ENCODE measurements at regions not wholly inside any gene's neighbourhood (a gene's known extent, or its start where the extent isn't known, plus 50 kb on each side); places are given as distances from the start of the nearest gene placed in this dataset.
"Not testable (repeated sequence)": the region's sequence is repeated elsewhere in the genome, so short reads cannot be mapped to it uniquely, and the experiment has no call there.

DNA sequence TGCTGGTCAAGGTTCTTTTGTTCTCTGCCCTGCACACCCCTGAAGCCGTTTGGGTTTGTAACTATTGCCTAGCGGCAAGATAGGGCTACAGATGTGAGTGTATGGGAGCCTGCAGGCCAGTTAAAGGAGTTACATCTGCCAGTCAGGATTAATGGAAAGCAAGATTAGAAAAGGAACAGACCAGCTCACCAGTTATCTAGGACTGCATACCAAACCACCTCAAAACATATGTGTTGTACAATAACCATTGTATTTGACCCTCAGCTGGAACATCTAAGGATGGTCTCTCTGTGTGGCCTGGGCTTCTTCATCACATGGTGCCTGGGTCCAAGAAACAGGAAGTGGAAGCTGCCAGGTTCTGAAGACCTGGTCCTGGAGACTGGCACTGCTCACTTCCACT is 52.5 kb upstream of the FBXO28 start:
- DNase-seq (ENCODE audit: low spot score): no peak

DNA sequence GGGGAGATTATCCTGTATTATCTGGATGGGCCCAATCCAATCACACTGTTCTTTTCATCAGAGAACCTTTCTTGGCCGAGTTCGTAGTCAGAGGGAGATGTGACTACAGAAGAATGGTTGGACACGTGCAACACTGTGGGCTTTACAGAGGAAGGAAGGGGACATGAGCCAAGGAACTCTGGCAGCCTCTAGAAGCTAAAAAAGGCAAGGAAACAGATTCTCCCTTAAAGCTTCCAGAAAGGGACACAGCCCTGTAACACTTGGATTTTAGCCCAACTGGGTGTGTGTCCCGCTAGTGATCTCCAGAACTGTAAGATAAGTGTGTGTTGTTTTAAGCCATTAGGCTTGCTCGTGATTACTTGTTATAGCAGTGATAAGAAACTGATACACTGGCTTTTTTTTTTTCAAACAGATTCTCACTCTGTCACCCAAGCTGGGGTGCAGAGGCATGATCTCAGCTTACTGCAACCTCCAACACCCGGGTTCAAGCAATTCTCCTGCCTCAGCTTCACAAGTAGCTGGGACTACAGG is 53.9 kb upstream of the FBXO28 start:
- no peak for DNase-seq (ENCODE audit: low spot score)

DNA sequence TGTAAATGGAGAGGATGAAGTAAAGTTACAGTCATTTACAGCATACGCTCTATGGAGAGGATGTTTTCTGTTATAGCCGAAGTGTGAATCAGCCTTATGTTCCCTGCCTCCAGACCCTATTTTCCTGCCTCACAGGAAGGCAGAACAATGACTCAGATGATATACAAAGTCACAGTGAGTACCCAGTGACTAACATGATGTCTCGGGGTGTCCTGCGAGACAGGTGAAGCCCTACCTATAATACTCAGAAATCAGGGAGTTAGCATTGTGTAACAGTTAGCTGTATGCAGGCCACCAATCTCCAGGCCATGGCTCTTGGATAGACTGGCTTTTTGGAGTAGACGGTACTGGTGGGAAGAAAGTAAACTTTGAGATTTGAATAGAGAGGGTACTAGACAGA is 55.6 kb upstream of the FBXO28 start:
- no peak for DNase-seq (ENCODE audit: low spot score)

DNA sequence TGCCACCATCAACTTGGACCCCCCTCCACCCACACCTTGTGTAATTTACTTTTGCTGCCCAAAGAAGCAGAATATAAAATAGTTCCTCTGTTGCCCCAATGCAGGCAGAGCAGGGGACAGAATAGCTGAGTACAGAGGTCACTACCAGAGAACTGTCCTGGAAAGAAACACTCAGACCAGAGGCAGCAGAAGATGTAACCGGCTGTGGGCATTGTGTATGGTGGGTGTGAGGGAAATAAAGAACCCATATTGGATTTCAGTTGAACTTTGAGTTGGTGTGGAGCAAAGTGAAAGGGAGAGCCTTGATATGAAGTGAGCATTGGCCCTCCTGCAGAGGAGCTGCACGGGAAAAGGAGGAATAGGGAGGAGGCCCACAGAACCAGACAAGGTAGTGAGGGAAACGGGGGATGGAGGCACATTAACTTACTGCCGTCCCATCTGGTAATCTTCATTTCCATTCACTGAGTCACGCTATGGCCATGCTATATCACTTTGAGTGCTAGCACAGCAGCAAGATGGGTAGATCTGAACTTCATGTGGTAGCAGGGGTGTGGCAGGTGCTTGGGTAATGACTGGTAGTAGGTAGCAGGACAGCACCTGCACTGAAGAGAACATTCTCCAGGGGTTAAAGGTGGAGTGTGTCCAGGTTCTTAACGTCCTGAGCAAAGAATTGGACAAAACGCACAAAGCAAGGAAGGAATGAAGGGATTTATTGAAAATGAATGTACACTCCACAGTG is 56.3 kb upstream of the FBXO28 start:
- no peak for DNase-seq (ENCODE audit: low spot score)

DNA sequence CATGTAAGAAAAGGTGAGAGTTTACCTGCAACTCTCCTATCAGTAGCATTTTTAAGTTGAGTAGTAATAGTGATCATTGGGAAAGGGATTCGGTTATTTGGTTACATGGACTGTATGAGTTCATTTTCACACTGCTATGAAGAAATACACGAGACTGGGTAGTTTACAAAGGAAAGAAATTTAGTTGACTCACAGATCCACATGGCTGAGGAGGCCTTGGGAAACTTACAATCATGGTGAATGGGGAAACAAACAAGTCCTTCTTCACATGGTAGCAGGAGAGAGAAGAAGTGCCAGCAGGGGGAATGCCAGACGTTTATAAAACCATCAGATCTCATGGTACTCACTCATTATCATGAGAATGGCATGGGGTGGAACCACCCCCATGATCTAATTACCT is 59.3 kb upstream of the FBXO28 start:
- DNase-seq (ENCODE audit: low spot score): no peak

DNA sequence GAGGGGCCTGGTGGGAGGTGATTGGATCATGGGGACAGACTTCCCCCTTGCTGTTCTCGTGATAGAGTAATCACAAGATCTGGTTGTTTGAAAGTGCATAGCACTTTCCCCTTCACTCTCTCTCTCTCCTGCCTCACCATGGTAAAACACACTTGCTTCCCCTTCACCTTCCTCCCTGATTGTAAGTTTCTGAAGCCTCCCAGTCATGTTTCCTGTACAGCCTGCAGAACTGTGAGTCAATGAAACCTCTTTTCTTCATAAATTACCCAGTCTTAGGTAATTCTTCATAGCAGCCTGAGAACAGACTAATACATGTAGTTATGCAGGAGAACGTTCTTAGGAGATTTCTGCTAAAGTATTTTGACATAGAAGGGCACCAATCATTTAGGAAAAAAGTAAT is 59.9 kb upstream of the FBXO28 start:
- DNase-seq (ENCODE audit: low spot score): no peak

DNA sequence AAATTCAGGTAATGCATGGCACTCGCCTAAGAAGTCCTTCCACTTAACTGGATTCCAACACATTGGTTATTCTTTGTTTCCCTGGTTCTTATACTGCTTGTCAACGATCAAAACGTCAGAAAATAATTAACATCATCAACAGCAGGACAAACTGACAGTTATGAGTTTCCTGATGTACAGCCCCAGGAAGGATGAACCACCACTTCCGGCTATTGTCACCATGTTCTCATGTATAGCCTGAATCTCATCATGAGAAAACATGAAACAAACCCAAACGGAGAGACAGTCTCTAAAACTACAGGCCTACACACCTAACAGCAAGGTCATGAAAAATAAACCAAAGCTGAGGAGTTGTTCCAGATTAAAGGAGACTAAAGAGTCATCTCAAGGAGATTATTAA is 60.5 kb upstream of the FBXO28 start:
- no peak for DNase-seq (ENCODE audit: low spot score)

DNA sequence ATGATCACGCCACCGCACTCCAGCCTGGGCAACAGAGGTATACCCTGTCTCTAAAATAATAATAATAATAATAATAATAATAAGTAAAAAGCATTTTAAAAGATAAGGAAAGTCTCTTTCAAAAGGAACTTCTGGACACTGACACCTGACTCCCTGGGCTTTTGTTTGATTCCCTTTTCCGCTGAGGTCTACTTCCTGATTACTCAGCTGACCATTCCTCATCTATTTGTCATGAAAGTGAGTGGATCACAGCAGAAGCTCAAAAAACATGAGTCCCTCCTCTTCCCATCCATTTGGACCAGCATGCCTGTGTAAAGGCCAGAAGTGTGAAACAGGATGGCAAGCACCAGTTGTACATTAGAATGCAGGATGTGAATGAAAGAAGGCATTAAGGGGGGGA is 61.1 kb upstream of the FBXO28 start:
- no peak for DNase-seq (ENCODE audit: low spot score)

DNA sequence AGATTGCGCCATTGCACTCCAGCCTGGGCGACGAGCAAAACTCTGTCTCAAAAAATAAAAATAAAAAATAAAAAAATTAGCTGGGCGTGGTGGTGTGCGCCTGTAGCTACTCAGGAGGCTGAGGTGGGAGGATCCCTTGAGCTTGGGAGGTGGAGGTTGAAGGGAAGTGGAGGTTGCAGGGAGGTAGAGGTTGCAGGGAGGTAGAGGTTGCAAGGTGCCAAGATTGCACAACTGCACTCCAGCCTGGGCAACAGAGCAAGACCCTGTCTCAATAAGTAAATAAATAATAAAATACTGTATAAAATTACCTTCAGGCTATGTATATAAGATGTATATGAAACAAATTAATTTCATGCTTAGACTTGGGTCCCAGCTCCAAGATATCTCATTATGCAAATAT is 62.1 kb upstream of the FBXO28 start:
- DNase-seq (ENCODE audit: low spot score): not testable (repeated sequence)

DNA sequence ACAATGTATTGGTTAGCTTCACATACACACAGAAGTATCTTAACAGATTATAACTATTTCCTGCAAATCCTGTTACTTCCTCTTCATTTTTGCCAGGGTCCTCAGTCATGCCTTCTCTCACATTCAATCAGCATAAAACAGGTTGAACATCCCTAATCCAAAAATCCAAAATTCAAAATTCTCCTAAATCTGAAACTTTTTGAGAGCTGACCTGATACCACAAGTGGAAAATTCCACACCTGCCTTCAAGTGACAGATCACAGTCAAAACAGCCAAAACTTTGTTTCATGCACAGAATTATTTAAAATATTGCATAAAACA is 62.9 kb upstream of the FBXO28 start:
- no peak for DNase-seq (ENCODE audit: low spot score)

DNA sequence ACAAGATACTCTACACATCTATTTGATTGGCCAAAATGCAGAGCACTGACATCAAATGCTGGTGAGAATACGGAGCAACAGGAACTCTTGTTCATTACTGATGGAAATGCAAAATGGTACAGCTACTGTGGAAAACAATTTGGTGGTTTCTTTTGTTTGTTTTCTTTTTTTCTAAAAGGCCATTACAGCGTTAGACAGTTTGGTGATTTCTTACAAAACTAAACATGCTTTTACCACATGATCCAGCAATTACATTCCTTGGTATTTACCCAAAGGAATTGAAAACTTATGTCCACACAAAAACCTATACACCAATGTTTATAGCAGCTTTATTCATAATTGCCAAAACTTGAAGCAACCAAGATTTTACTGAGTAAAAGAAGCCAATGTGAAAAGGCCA is 66.4 kb upstream of the FBXO28 start:
- peak; percentile 56 for DNase-seq (ENCODE audit: low spot score)

DNA sequence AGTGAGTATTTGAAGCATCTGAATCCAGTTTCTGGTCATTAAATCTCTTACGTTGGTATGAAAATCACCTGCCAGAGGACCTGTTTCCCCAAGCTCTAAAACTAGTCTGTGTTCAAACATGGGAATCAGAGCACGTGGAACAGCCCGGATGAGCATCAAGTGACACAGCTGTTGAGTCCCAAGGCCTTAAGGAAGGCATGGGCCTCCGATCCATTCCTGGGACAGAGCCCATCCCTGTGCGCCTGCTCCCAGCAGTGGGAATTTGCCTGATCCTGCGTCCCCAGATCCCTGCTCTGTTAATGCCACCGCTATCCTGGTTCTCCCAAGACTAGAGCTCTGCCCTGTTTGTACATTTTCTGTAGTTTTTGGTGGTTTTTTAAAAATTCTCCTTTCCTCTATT is 68.4 kb upstream of the FBXO28 start:
- no peak for DNase-seq (ENCODE audit: low spot score)

DNA sequence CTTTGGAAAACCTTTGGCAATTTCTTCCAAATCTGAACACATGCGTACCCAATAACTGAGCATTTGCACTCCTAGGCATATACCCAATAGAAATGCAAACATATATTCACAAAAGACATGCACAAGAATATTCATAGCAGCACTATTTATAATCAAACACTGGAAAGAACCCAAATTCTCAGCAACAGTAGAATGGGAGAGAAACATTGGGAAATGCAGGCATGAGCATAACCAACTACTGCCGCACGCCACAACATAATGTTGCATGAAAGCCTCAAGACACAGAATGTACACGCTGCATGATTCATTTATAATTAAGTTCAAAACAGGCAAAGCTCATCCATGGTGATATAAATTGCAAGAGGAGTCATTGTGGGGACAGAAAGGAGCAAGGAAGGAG is 69.5 kb upstream of the FBXO28 start:
- no peak for DNase-seq (ENCODE audit: low spot score)

DNA sequence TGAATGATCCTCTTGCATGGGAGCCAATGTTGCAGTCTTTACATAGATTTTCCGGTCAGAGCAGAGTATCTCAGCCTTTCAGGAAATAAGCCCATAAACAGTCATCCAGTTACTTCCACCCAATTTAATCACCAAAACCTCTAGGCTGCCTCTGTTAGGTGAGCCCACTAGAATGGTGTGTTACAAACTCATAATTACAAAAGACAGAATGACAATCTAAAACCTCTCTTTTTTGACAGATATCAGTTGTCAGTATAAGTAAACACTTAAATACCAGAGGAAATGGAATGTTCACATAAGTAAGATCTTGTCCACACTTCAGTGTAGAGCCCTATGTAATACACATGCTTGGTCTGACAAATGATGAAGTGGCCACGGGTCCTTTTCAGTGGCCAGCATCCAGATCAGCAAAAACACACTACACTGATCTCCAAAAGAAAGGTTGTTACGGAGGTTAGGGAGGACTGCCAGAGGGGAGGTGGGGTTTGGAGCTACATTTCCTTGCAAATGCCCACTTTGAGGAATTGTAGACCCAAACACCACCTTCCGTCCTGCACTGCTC is 71.3 kb upstream of the FBXO28 start:
- DNase-seq (ENCODE audit: low spot score): no peak

DNA sequence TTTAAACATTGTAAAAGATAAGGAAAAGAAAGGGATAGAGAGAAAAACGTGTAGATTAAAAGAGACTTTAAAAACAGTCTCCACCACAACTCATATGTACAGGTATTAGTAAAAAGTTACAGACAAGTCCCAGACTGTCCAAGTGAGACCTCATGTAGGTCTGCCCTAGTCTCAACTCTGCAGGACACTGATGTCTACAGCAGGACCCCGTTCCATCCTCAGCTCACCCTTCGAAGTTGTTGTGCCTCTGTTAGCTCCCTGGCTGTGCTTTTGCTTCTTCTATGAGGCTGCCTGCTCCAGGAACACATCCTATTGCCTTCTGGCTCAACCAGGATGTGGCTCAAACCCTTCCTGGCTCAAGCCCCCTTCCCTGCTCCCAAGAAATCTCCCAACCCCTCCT is 72.9 kb upstream of the FBXO28 start:
- DNase-seq (ENCODE audit: low spot score): no peak

DNA sequence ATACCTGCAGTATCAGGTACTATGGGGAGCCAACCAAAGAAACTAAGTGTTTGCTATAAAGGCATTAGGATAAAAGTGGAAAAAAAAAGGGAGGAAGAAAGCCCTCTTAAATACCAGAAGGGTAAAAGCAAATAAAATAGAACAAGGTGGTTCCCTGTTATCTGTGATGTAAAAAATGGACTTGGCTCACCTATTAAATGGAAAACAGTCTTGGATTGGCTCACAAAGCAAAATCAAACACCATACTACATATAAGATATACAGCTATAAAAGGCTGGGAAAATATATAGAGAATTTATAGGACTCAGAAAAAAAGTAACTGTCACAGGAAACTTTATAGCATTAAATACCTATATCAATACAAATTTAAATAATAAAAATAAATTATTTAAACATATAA is 73.5 kb upstream of the FBXO28 start:
- not testable (repeated sequence) for DNase-seq (ENCODE audit: low spot score)

DNA sequence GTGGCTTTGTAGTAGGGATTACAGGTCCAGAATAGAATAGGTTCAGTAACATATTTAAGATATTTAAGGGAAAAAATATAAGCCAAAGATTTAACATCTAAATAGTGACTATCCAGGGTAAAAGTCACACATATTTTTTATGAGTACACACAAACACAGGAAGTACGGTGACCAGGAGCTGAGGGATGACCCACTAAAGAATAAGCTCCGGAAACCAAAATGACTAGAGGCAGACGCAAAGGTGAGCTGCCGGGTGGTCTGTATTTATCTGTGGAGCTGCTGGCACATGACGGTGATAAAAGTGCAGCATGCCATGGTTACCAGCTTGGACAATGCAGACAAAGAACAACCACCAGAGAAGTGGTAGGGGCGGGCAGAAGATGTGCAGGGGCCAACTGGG is 73.9 kb upstream of the FBXO28 start:
- DNase-seq (ENCODE audit: low spot score): not testable (repeated sequence)

DNA sequence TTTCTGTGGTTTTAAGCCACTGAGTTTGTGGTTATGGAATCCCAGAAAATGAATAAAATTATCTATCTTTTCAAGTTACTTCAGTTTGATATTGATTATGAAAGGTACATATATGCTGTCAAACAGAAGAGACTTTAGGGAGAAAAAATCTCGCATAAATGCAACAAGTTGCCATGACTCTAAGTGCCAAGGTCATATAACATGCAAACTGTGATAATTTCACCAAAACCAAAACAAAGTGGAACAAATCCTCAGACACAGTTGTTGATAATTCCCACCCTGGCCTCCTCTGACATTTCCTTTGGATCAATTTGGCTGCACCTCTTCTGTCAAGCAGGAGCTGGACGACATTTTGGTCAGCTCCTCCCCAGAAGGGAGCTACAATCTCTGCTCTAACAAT is 75.1 kb upstream of the FBXO28 start:
- DNase-seq (ENCODE audit: low spot score): not testable (repeated sequence)

DNA sequence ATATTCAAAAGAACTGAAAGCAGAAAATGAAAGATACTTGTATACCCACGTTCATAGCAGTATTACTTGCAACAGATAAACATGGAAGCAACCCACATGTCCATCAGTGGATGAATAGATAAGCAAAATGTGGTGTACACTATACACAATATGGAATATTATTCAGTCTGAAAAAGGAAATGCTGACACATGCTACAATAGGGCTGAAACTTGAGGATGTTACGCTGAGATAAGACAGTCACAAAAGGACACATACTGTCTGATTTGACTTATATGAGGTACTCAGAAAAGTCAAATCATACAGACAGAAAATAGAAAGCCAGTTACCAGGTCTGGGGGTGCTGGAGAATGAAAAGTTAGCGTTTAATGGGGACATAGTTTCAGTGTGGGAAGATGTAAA is 76.5 kb upstream of the FBXO28 start:
- not testable (repeated sequence) for DNase-seq (ENCODE audit: low spot score)

DNA sequence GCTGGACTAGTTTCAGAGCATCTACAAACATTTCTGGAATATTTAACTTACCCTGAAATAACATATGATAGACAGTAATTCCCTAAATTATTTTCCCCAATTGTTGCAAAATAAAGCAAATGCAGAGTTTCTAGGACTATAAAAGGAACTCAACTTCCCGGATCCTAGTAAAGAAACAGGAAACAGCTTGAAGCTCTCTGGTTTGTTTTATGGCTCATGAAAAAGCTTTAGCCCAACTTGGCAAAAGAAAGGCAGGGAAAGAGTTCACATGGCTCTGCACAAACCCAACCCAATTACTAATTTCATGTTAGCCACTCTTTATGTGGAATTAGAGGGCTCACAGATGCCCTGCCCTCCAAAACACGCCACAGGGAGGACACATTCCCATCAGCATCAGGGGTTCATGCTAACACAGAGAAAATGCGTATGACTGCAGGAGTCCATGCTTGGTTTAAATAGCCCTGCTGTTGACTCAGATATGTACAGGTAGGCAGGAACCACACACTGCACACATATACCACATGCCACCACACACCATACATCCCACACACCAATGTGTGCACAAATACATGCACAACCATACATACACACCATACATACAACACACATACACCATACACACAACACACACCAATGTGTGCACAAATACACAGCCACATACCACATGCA is 81.2 kb upstream of the FBXO28 start:
- not testable (repeated sequence) for DNase-seq (ENCODE audit: low spot score)

DNA sequence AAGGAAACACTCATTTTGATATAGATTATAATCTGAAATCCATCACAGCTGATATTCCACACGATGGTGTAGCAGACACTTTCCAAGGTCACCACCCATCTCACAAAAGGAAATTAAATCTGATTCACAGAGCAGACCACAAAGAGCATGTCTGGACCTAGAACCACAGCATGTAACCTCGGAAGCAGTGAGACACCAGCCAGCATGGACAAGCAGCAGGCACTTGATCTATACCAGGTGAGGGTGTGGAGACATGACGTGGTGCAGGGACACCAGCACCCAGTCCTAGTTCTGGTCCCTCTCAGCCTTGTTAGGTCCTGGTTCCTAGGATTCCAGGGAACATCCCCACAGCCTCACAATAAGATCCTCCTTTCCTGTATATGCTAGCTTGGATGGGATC is 81.9 kb upstream of the FBXO28 start:
- not testable (repeated sequence) for DNase-seq (ENCODE audit: low spot score)

DNA sequence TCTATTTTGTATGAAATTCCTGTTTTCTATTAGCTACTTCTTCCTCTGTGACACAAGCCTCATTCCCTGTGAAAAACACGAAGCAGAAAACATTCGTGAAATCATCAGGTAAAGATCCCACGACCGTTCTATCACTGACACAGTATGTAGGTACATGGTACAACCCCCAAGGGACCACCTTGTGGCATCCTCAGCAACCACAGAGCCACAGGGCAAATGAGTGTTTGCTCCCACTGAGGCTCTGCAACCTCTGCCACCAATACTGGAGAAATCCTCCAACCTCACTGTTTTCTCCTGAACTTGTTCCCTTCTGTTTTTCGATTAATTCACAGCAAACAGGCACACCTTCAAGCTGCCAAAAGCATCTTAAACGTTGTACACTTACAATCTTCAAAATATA is 83.7 kb upstream of the FBXO28 start:
- DNase-seq (ENCODE audit: low spot score): not testable (repeated sequence)

DNA sequence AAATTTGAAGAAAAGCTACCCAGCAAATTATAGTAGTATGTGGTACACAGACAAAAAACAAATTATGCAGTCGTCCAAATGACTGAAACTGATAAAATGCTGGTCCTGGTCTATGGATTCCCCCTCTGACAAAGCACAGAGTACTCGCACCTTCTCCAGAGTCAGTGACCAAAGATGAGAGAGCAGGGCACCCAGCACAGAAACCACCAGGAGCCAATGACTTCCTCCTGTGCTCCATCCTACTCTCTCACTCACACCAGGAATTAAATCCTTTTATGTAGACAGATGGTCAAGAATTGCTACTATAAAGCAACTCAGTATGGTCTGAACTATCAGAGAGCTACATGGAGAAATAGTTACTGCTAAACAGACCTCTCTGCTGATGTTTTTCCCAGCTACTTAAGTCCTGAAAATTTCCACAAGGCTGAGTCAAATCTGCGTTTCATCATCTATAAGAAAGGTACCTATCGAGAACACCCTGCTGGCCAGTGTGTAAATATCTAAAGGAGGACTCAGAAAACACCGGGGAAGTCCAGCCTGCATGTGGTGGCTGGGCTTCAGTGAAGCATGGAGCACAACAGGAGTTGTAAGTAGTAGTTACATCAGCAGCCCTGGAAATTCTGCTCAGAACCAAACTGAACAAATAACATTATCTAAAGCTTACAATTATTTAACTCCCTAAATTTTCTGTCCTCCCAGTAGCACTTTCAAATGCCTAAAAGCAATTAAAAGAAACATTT is 84.5 kb upstream of the FBXO28 start:
- not testable (repeated sequence) for DNase-seq (ENCODE audit: low spot score)

Data from H4 (cell line).